ENCODE measurements at regions not wholly inside any gene's neighbourhood (a gene's known extent, or its start where the extent isn't known, plus 50 kb on each side); places are given as distances from the start of the nearest gene placed in this dataset.
A peak's percentile ranks its signal among the peaks of the same experiment; 100 is the strongest.

GRCh38 chr12:76611533-76611932 lies 52.0 kb upstream of the OSBPL8 start:
- DNase-seq, result no peak

DNA sequence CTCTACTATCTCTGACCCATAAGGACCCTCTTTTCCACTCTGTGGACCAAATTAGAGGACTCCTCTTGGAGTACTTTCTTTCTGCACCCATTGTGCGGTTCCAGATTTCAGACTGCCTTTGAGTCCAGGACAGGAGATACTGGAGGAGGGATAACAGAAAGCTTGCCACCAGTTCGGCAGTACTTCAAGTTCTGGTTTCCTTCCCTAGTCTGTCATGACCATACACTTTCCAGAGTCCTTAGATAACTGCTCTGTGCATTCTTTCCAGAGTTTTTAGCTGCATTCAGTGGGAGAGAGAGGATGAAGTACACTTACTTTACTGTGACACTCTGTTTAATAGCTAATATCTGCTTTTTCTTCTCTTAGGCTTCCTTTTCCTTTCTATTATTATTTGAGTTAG lies 54.8 kb upstream of the OSBPL8 start:
- DNase-seq, result no peak

GRCh38 chr12:76618031-76618430 lies 58.5 kb upstream of the OSBPL8 start:
- DNase-seq, result no peak

DNA sequence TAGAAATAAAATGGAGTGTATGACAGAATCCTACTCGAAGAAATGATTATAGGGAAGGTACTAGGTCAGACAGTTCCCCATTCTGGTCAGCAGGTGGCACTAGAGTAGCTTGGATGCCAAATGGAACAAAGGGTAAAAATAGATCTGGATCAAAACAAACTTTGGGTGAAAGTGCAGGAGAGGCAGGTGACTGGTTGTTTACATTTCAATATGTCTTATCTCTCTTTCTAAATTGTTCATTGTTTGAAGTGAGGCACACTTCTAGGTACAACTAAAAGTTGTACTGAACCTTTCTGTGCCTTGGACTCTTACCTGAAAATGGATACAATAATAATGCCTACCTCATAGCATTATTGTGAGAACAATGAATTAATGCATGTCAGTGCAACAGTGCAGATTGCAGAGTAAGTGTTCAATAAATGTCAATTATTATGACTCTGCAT lies 62.0 kb upstream of the OSBPL8 start:
- DNase-seq, result peak; percentile 26

- DNase-seq, result no peak
Observed at GRCh38 chr12:76622351-76622750, 62.8 kb upstream of the OSBPL8 start.

- no peak for DNase-seq
Observed at GRCh38 chr12:76622915-76623314, 63.3 kb upstream of the OSBPL8 start.

DNA sequence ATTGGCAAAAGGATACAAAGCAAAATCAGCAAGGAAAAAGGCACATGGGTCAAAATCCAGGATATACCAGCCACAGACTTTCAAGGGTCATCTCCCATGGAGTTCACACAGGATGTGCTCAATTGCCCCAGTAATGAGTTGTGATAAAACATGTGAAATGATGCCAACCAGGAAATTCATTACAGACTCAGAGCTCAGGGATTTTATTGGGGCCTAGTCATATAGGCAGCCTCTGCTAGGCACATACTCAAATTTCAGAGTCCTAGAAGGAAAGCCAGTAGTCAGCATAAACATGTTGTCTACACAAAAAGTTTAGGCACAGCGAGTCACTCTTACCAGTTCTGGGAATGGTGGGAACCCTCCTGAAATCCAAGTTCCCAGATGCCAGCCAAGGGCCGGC lies 64.4 kb upstream of the OSBPL8 start:
- no peak for DNase-seq

DNA sequence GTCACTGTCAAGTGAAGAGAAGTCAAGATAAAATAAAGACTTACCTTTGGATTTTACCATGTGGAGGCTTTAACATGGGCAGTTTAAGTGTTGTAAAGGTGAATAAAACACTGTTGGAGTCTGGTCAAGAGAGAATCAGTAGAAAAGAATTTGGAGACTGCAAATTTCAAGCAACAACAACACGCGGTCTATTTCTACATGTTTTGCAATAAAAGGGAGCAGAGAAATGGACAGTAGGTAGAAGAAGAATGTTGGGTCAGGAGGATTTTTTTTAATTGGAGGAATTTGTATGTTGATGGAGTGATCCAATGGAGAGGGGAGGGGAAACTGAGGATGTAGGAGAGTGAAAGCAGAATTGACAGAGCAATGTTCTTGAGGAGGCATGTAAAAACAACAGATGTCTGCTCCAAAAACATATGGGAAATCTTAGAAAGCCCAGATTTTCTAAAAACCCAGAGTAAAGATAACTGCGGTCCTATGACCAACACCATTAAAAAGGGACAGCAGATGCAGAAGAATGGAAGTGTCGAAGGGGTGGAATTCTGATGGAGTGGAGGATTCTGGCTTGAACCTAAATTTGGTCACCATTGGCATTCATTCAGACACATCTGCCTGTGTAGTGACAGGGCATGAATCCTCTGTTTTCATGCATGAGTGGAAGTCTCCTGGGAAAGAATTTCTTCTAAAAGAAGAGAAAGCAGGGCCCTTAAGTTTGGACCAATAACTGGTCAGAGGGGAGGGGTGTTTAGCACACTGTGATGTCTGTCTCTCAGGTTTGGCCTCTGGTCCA lies 68.0 kb upstream of the OSBPL8 start:
- no peak for DNase-seq

DNA sequence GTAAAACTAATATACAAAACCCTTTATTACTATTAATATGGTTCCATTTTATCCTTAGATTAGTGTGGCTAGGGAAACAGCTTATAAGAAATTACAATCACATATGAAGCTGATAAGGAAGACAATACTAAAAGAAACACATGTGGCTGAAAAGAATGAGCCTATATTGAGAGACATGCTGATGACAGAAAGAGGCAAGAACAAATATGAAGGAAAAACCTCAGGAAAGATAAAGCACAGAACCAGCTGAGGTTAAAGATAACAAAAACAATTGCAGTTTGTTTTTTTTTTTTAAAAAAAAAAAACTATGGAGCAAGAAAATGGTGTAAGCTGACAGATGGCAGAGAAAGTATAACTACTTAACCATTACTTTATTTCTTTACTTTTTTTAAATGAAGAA lies 69.2 kb upstream of the OSBPL8 start:
- no peak for DNase-seq

DNA sequence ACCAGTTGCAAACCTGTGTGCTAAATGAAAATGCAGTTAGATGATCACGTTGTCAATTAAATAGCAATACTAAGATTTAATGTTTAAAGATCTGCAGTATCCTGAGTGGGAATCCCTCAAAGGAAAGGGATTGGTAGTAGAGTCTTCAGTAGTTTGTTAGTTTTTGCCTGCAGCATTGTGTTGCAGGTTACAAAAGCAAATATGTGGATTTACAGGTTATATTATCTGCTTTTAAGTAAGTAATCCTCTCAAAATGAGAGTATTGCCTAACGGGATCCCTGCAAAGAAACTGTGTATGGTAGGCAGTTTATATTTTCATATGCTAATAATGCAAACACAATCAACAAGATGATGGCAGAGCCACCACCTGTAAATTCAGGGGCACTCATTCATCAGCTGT lies 72.2 kb upstream of the OSBPL8 start:
- DNase-seq, result no peak

- no peak for DNase-seq
Observed at GRCh38 chr12:76633415-76633814, 73.8 kb upstream of the OSBPL8 start.

DNA sequence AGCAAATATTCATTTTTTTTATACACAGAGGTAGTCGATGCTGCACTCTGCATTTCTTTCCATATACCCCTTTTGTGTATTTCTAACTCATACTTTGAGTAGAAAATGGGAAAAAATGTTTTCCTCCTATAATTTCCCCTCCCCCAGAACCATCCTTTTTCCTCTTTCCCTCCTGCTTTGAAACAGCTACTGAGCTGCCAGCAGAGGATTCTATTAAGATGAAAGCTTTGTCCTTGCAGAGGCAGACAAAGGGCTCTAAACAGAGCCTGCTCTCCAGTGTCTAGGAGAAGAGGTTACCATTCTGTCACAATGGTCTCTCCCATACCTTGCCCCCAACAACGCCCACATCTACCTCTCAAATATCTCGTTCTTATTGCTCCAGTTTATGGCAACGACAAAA lies 74.6 kb upstream of the OSBPL8 start:
- DNase-seq, result no peak

DNA sequence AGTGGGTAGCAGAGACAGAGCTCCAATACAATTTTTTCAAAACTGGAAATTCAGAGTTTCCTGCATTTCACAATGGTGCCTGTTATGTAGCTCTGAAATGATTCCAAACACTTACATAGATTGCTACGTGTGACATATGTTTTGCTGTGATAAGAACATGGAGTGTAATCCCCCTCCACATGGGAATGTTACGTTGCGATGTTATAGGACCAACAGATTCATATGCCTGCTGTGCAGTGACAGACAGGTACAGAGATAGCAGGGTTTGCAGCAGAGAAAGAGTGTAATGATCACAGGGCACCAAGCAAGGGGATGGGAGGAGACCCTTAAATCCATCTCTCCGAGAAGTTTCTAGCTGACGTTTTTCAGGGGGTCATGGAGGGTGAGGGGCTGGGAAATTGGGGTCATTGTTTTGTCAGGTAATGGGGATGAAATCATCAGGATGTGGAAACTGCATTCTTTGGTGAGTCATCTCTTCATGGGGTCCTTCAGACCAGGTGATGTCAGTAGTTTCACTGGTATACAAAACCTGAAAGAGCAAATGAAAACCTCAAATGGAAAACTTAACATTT lies 76.6 kb upstream of the OSBPL8 start:
- no peak for DNase-seq

- DNase-seq, result no peak
Observed at GRCh38 chr12:76637807-76638206, 78.2 kb upstream of the OSBPL8 start.

DNA sequence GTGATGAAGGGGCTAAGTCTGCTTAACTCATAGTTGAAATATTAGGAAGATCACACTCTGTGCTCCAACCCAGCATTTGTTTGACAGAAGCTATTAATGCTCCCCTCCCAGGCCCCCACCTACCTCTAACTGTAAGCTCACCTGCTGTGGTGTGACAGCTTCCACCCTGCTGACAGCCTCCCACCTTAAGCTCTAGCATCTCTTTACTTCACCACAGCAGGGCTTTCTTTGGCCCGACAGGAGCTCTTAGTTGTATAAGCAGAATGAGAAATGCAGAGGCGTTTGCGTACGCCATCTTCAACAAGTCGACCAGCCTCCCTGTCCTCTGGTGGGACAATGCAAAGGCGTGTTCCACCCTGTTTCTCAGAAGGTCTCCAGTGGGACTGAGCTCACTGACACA lies 80.1 kb upstream of the OSBPL8 start:
- no peak for DNase-seq

DNA sequence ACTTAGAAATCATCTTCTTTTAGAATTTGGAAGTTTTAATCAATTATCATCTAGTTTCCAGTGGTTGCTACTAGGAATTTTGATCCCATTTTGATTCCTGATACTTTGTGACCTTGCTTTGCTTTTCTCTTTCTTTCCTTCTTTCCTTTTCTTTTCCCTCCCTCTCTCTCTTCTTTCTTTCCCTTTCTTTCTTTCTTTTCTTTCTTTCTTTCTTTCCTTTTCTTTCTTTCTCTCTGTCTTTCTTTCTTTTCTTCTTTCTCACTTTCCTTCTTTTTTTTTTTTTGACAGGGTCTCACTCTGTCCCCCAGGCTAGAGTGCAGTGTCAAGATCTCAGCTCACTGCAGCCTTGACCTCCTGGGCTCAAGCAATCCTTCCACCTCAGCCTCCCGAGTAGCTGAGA lies 81.5 kb upstream of the OSBPL8 start:
- no peak for DNase-seq

DNA sequence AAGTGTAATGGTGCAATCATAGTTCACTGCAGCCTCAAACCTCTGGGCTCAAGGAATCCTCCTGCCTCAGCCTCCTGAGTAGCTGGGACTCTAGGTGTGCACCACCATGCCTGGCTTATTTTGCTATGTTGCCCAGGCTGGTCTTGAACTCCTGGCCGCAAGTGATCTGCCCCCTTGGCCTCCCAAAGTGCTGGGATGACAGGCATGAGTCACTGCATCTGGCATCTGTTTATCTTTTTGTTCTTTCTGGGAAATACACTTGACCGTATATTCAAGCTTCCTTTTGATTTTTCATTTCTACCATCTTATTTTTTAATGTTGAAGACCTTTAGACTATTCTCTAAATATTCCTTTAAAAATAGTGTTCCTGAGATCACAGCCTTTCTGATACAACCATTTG lies 82.4 kb upstream of the OSBPL8 start:
- DNase-seq, result no peak

GRCh38 chr12:76643438-76643837 lies 83.9 kb upstream of the OSBPL8 start:
- DNase-seq, result no peak

DNA sequence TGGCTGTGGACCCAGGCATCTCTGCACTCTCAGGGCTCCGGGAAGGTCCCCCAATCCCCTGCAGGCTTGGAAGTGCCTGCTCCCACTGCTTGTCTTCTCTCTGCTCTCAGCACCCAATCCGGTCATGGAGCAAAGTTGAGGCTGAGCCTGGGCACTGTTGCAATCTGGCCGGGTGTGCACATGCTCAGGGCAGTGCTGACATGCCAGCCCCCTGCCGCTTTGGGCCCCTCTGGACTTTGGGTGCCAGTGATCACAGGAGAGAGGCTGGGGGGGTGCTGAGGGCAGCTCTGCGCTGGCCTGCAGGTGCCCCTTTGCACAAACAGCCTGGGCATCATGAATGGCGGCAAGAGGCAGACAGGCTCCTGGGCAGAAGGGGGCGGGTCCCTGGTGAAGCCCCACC lies 85.4 kb upstream of the OSBPL8 start:
- no peak for DNase-seq

DNA sequence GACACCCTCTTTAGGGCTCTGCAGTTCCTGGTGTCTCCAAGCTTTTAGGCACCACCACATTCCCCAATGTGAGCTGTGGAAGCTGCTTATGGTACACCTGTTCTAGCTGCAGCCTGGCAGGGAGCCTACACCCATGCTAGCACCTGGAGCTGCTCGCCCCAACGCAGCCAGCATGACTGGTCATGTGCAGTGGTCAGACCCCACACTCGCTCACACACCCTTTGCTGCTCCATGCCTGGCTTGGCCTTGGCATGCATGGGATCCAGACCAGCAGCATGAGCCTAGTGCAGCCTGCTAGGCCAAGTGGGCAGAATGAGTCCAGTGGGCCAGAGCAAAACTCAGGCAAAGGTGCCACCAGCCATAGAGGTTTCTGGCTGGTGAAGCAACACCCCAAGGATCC lies 86.4 kb upstream of the OSBPL8 start:
- DNase-seq, result no peak

GRCh38 chr12:76646366-76646765 lies 86.8 kb upstream of the OSBPL8 start:
- no peak for DNase-seq

DNA sequence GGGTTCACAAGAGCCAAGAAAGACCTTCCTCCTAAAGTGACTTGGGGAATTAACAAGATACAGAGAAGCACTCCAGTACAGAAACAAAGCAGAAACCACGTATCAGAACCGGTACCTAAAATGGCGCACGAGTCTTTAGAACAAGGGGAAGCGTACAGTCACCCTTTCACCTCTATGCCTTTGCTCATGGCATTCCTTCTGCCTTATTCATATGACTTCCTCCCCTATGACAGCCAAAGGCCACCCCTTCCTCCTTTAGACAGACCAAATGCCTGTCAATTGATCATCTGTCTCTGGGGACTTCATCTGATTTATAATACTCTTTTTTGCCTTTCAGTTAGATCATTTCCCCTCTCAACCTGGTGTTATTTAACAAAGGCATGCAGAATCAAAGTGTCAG lies 89.5 kb upstream of the OSBPL8 start:
- DNase-seq, result no peak

GRCh38 chr12:76652402-76652801 lies 92.8 kb upstream of the OSBPL8 start:
- no peak for DNase-seq

DNA sequence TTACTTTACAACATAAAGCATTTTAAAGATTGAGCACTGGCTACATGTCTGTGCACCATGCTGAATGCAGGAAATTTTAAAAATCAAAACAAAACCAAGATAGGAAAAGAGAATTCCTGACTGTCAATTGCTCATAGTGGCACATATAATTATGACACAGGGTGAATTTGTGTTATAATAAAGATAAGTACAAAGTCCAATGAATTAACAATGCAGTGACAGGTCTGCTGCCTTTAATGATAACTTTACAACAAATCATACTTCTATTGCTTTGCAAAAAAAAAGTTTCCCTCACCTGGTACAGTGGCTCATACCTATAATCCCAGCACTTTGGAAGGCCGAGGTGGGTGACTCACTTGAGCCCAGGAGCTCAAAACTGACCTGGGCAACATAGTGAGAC lies 93.8 kb upstream of the OSBPL8 start:
- DNase-seq, result no peak

GRCh38 chr12:76664731-76665130 lies 99.2 kb upstream of the ZDHHC17 start:
- DNase-seq, result no peak
